ENCODE measurements at regions not wholly inside any gene's neighbourhood (a gene's known extent, or its start where the extent isn't known, plus 50 kb on each side); places are given as distances from the start of the nearest gene placed in this dataset.

DNA sequence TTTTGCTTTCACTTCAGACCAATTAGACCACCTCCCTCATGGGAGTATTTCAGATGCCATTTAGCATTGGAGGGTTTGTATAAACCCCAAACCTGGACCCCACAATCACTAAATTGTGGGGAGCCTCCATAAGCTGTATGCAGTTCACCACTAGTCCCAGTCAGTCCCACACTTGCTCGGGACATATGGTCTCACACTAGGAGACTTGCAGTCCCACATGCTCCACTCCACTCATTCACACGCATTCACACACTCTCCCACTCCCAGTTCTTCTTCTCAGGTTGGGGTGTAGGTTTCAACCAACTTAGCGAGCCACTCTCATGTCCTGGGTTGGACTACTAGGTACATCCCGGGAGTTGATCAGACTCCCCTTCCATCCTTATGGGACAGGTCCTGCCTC is 84.5 kb upstream of the GPR6 start:
- DNase-seq (ENCODE audit: extremely low read depth, low read depth): no peak
- TF ChIP-seq, protein P1, sequence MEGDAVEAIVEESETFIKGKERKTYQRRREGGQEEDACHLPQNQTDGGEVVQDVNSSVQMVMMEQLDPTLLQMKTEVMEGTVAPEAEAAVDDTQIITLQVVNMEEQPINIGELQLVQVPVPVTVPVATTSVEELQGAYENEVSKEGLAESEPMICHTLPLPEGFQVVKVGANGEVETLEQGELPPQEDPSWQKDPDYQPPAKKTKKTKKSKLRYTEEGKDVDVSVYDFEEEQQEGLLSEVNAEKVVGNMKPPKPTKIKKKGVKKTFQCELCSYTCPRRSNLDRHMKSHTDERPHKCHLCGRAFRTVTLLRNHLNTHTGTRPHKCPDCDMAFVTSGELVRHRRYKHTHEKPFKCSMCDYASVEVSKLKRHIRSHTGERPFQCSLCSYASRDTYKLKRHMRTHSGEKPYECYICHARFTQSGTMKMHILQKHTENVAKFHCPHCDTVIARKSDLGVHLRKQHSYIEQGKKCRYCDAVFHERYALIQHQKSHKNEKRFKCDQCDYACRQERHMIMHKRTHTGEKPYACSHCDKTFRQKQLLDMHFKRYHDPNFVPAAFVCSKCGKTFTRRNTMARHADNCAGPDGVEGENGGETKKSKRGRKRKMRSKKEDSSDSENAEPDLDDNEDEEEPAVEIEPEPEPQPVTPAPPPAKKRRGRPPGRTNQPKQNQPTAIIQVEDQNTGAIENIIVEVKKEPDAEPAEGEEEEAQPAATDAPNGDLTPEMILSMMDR (IDR thresholded peaks at IDR 0.05; ENCODE audit: low read depth, low read length): no peak

DNA sequence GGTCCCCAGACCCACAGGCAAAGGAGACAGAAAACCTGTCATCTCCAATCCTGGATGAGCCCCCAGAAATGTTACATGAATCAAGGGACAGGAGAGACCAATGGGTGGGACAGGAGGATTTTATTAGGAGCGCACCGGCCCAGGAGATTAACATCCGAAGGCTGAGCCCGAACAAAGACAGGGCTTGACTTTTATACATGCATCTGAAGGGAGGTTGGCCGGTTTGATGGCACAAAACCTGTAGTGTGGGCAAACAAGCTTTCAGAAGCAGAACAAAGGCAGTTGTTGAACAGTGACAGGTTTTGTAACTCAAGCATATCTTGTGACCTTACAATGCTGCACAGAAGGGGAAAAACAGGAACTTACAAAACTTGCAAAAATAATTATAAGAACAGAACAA is 83.9 kb upstream of the GPR6 start:
- TF ChIP-seq, protein P1 (IDR thresholded peaks at IDR 0.05; ENCODE audit: low read depth, low read length): no peak

DNA sequence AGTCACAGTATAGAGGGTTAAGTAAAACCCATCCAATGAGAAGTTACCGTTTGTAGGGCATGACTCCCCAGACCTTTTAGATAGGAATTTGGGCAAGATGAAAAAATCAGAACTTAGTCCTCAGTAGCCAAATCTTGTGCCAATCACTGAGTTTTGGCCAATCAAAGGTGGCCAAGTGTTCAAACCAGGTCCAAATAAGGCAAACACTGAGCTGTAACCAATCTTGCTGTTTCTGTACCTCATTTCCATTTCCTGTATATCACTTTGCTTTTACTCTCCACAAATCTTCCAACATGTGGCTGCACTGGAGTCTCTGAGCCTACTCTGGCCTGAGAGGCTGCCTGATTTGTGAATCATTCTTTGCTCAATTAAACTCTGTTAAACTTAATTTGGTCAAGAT is 81.8 kb upstream of the GPR6 start:
- DNase-seq (ENCODE audit: extremely low read depth, low read depth): peak; percentile 49
- TF ChIP-seq, protein P1 (IDR thresholded peaks at IDR 0.05; ENCODE audit: low read depth, low read length): no peak

More for the DNA sequence above, 83.9 kb upstream of the GPR6 start:
- DNase-seq (ENCODE audit: extremely low read depth, low read depth): no peak

DNA sequence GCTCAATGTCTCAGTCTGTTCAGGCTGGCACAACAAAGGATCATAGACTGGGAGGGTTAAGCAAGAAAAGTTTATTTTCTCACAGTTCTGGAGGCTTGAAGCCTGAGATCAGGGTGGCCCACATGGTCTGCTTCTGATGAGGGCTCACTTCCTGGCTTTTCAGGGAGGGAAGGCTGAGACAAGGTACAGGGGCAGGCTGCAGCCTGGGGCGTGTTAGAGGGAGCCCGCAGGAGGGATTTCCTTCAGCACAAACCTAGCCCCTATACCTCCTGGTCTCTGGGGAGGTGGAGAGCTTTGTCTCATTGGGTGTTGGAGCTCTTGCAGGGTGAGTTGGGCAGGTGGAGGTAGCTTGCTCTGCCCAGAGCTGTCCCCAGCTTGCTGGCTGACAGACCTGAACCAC is 81.1 kb upstream of the GPR6 start:
- peak; percentile 1 for DNase-seq (ENCODE audit: extremely low read depth, low read depth)
- TF ChIP-seq, protein P1 (IDR thresholded peaks at IDR 0.05; ENCODE audit: low read depth, low read length): no peak

DNA sequence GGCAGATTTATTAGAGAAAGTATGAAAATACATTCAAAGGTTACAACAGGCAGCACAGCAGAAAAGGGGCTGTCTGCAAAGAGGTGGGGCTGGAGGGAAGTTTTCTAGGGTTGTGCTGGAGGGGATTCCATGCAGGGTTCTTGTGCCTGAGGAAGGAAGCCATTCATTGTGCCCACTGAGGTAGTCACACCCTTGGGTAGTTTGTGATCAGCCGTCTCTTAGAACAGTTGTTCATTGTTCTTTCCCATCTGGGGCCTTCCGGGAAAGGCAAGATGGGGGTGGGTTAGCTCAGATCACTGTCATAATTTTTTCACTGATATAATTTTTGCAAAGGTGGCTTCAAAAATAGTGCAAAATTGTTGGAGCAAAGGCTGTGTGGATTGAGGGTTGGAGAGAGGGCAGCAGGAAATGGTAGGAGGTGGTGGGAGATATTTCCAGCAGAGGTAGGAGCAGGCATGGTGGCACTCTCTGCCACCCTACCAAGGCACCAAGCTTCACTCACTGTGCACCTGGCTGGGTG is 80.5 kb upstream of the GPR6 start:
- DNase-seq (ENCODE audit: extremely low read depth, low read depth): no peak
- TF ChIP-seq, protein P1 (IDR thresholded peaks at IDR 0.05; ENCODE audit: low read depth, low read length): no peak

DNA sequence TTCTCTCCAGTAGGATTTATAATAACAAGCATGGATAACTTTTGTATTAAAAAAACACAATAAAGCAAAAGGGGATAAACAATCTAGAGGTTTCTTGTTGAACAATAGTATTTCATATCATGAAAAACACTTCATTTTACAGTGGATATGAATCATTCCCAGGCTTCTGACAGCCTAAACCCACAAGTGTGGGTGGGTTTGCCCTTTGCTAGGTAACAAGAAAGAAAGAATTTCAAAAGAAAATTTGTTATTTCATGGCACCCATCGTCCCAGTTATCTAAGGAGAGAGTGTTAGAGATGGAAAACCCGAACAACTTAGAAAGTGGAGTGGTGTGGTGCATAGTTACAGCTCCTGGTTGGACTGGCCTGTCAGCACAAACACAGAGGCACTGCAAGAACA is 76.1 kb upstream of the GPR6 start:
- TF ChIP-seq, protein P1 (IDR thresholded peaks at IDR 0.05; ENCODE audit: low read depth, low read length): no peak
- no peak for DNase-seq (ENCODE audit: extremely low read depth, low read depth)

DNA sequence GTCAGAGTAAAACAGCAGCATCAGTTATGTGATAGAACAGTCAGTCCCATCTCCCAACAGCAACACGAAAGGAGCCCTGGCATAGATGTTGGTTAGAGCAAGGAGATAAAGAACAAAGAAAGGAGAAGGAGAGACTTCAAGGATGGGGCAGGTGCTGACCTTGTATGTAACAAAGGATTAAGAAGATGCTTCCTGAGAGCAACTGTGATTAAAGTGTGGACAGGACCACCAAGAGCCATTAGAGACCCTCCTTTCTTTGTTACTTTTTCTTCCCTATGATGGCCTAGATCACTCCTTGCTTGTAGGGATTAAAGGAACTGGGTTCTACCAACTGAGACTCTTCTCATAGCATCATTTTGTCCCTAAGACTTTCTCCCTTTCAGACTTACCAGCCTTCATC is 75.2 kb upstream of the GPR6 start:
- DNase-seq (ENCODE audit: extremely low read depth, low read depth): no peak
- TF ChIP-seq, protein P1 (IDR thresholded peaks at IDR 0.05; ENCODE audit: low read depth, low read length): no peak

Data from AG09319 (cell line).